ENCODE measurements at regions not wholly inside any gene's neighbourhood (a gene's known extent, or its start where the extent isn't known, plus 50 kb on each side); places are given as distances from the start of the nearest gene placed in this dataset.

- TF ChIP-seq POLR2A (IDR thresholded peaks at IDR 0.05; ENCODE audit: low read depth, low read length) (no peak), POLR2AphosphoS5 (IDR thresholded peaks at IDR 0.05; ENCODE audit: low read depth, low read length) (no peak), TAF1 (IDR thresholded peaks at IDR 0.05; ENCODE audit: borderline replicate concordance, low read depth, low read length) (no peak)
Measured at GRCh38 chr17:22469941-22470340, 777.6 kb downstream of the KCNJ18 start.
